D721Med (cell line): ENCODE measurements at regions not wholly inside any gene's neighbourhood (a gene's known extent, or its start where the extent isn't known, plus 50 kb on each side); places are given as distances from the start of the nearest gene placed in this dataset.

ENCODE experiments used
- DNase-seq: peaks from one replicate; pipeline ENCODE4 v3.0.0; 2011; ENCODE audit warnings: low spot score; ENCODE audit not compliant: insufficient read length
- FAIRE-seq: peaks from 2 replicates; lab custom pipeline; 2011; peaks lifted over from hg19 to GRCh38; lab: Jason Lieb, UNC
- CTCF ChIP-seq: IDR thresholded peaks from 2 replicates; pipeline ENCODE4 v1.5.1; 2012; ENCODE audit warnings: mild to moderate bottlenecking, control low read depth; ENCODE audit not compliant: insufficient read depth; ENCODE audit errors: missing control alignments

GRCh38 chr4:179748837-179749236, 2306.6 kb upstream of the AGA start:
- no peak for FAIRE-seq
- no peak for TF ChIP-seq CTCF
- DNase-seq = no peak

GRCh38 chr4:179750374-179750773, 2308.1 kb upstream of the AGA start:
- no peak for DNase-seq
- no peak for TF ChIP-seq CTCF
- FAIRE-seq = no peak

- no peak for FAIRE-seq
- no peak for TF ChIP-seq CTCF
Observed at GRCh38 chr4:179751669-179752068, 2309.4 kb upstream of the AGA start.

GRCh38 chr4:179755322-179755721, 2313.1 kb upstream of the AGA start:
- FAIRE-seq (no peak), DNase-seq (no peak)
- no peak for TF ChIP-seq CTCF

More at GRCh38 chr4:179751669-179752068, 2309.4 kb upstream of the AGA start:
- DNase-seq = no peak

- FAIRE-seq (no peak), DNase-seq (no peak)
- TF ChIP-seq CTCF = no peak
Observed at GRCh38 chr4:179757641-179758040, 2315.4 kb upstream of the AGA start.

GRCh38 chr4:179762840-179763239, 2320.6 kb upstream of the AGA start:
- no peak for TF ChIP-seq CTCF
- FAIRE-seq (no peak), DNase-seq (no peak)

- no peak for FAIRE-seq
- no peak for TF ChIP-seq CTCF
- DNase-seq = no peak
Observed at GRCh38 chr4:179766938-179767337, 2324.7 kb upstream of the AGA start.
